WTC11 (cell line): ENCODE measurements at regions not wholly inside any gene's neighbourhood (a gene's known extent, or its start where the extent isn't known, plus 50 kb on each side); places are given as distances from the start of the nearest gene placed in this dataset.

Source experiments
- ATAC-seq: fragments of 200-7000 bp; cut with Tn5 transposase; 2 replicates; pipeline ENCODE4 v1.10.0; 2021; ENCODE audit warnings: mild to moderate bottlenecking, moderate library complexity
- CTCF ChIA-PET: fragments of 300-600 bp; sonication (Branson Sonifier 250); formaldehyde crosslinking; loops from one replicate; lab custom pipeline; 2021; ENCODE audit warnings: antibody characterized with exemption; lab: Charles Lee
- POLR2A ChIA-PET: fragments of 350-600 bp; sonication (Branson Sonifier 250); formaldehyde crosslinking; loops from one replicate; lab custom pipeline; 2021; ENCODE audit warnings: antibody characterized with exemption; lab: Charles Lee
- DNase-seq: peaks from one replicate; pipeline ENCODE4 v3.0.0; 2021; ENCODE audit warnings: low spot score
- H3K27ac Mint-ChIP-seq: 2 replicates; pipeline ENCODE4 v1.8.0; 2021; ENCODE audit warnings: mixed read lengths
- H3K27me3 Mint-ChIP-seq: 2 replicates; pipeline ENCODE4 v1.8.0; 2021; ENCODE audit warnings: low read depth, mild to moderate bottlenecking, moderate library complexity, mixed read lengths
- H3K36me3 Mint-ChIP-seq: 2 replicates; pipeline ENCODE4 v1.8.0; 2021; ENCODE audit warnings: mixed read lengths
- H3K4me1 Mint-ChIP-seq: 2 replicates; pipeline ENCODE4 v1.8.0; 2022; ENCODE audit warnings: mixed read lengths
- H3K4me3 Mint-ChIP-seq: 2 replicates; pipeline ENCODE4 v1.8.0; 2021; ENCODE audit warnings: mild to moderate bottlenecking, moderate library complexity, mixed read lengths
- H3K9me3 Mint-ChIP-seq: 2 replicates; pipeline ENCODE4 v1.8.0; 2021; ENCODE audit warnings: mixed read lengths
- AFF4 ChIP-seq: sonication (generic); formaldehyde crosslinking; IDR thresholded peaks from 2 replicates; pipeline ENCODE4 v1.8.1; 2023; ENCODE audit warnings: mild to moderate bottlenecking, missing genetic modification reagents, borderline replicate concordance
- ATF3 ChIP-seq: sonication (generic); formaldehyde crosslinking; conservative IDR thresholded peaks from 2 replicates; pipeline ENCODE4 v1.8.1; 2022; ENCODE audit warnings: mild to moderate bottlenecking, missing genetic modification reagents
- E2F5 ChIP-seq: sonication (generic); formaldehyde crosslinking; IDR thresholded peaks from 2 replicates; pipeline ENCODE4 v1.8.1; 2022; ENCODE audit warnings: mild to moderate bottlenecking, moderate library complexity, missing genetic modification reagents
- EMX1 ChIP-seq: fragments of 250-450 bp; sonication (Bioruptor Pico); IDR thresholded peaks from 2 replicates; pipeline ENCODE4 v1.8.0; 2021; ENCODE audit warnings: mild to moderate bottlenecking
- FOXP4 ChIP-seq: sonication (generic); formaldehyde crosslinking; IDR thresholded peaks from 2 replicates; pipeline ENCODE4 v1.8.0; 2022; ENCODE audit warnings: mild to moderate bottlenecking, missing genetic modification reagents
- GTF2I ChIP-seq: fragments of 250-450 bp; sonication (Bioruptor Pico); conservative IDR thresholded peaks from 2 replicates; pipeline ENCODE4 v1.4.0; 2021; ENCODE audit warnings: mild to moderate bottlenecking
- NR2C2 ChIP-seq: sonication (generic); formaldehyde crosslinking; IDR thresholded peaks from 2 replicates; pipeline ENCODE4 v1.8.0; 2022; ENCODE audit warnings: mild to moderate bottlenecking, missing genetic modification reagents
- SMAD3 ChIP-seq: sonication (generic); formaldehyde crosslinking; IDR thresholded peaks from 2 replicates; pipeline ENCODE4 v1.8.0; 2022; ENCODE audit warnings: missing genetic modification reagents, mild to moderate bottlenecking, borderline replicate concordance
- USF2 ChIP-seq: sonication (generic); formaldehyde crosslinking; IDR thresholded peaks from 2 replicates; pipeline ENCODE4 v1.8.1; 2023; ENCODE audit warnings: mild to moderate bottlenecking, missing genetic modification reagents, moderate library complexity
- ZNF121 ChIP-seq: sonication (generic); formaldehyde crosslinking; IDR thresholded peaks from 2 replicates; pipeline ENCODE4 v1.8.0; 2023; ENCODE audit warnings: missing genetic modification reagents
- ZNF263 ChIP-seq: sonication (generic); formaldehyde crosslinking; IDR thresholded peaks from 2 replicates; pipeline ENCODE4 v1.8.1; 2022; ENCODE audit warnings: low read depth, mild to moderate bottlenecking, moderate library complexity, missing genetic modification reagents
- ZNF416 ChIP-seq: fragments of 250-450 bp; sonication (Bioruptor Pico); IDR thresholded peaks from 2 replicates; pipeline ENCODE4 v1.9.0; 2021; ENCODE audit warnings: mild to moderate bottlenecking, inconsistent platforms
- ZSCAN18 ChIP-seq: fragments of 250-450 bp; sonication (Bioruptor Pico); IDR thresholded peaks from 2 replicates; pipeline ENCODE4 v2.1.2; 2022; ENCODE audit warnings: mild to moderate bottlenecking, moderate library complexity
- TF ChIP-seq, protein P1 (sequence below): sonication (generic); formaldehyde crosslinking; IDR thresholded peaks from 2 replicates; pipeline ENCODE4 v1.8.1; 2023; ENCODE audit warnings: mild to moderate bottlenecking, missing genetic modification reagents
- TF ChIP-seq, protein P2 (sequence below): sonication (generic); formaldehyde crosslinking; IDR thresholded peaks from 2 replicates; pipeline ENCODE4 v1.8.1; 2022; ENCODE audit warnings: low read depth, missing genetic modification reagents, borderline replicate concordance
- TF ChIP-seq, protein P3 (sequence below): sonication (generic); formaldehyde crosslinking; IDR thresholded peaks from 2 replicates; pipeline ENCODE4 v1.8.1; 2023; ENCODE audit warnings: mild to moderate bottlenecking, moderate library complexity, missing genetic modification reagents
- TF ChIP-seq, protein P4 (sequence below): fragments of 250-450 bp; sonication (Bioruptor Pico); IDR thresholded peaks from 2 replicates; pipeline ENCODE4 v1.8.0; 2021; ENCODE audit warnings: mild to moderate bottlenecking
- TF ChIP-seq, protein P5 (sequence below): fragments of 200-600 bp; IDR thresholded peaks from 2 replicates; pipeline ENCODE4 v1.8.0; 2022; ENCODE audit warnings: antibody characterized with exemption

- TF ChIP-seq AFF4 (CRISPR knock-in tag) (no peak), ZSCAN18 (CRISPR knock-in tag) (no peak)
Measured at GRCh38 chr6:66186756-66187155, 479.7 kb upstream of the EYS start (continued).

DNA sequence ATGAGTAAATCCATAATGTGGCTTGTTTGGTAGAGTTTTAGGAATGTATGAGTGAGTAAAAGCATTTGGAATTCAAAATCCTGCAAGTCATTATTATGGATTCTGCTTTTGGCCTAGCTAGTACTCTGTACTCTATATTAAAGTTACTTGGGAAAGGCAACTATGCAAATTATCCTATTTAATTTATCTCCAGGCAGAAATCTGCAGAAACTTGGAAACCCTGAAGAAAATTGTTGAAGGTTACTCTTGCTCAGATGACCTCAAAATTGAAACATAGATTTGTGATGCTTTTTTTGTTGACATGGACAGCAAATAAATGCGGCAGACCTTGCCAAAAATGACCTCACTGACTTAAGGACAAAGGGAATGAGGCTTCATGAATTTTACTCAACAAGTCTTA, 477.1 kb upstream of the EYS start:
- ChIA-PET POLR2A (no interaction called here), CTCF (no interaction called here)
- Mint-ChIP-seq H3K4me1 (0 out of 2 replicates have a peak, but pooled peaks cover 3% of the 10 kb centered on the region), H3K36me3 (peaks cover 17% of the 10 kb centered on the region), H3K4me3 (no peak overlapping the region), H3K27me3 (no peaks in the 10 kb centered on the region), H3K27ac (no peak overlapping the region), H3K9me3 (peaks cover 51% of the 10 kb centered on the region)
- no peak for DNase-seq
- no peak for ATAC-seq
- TF ChIP-seq GTF2I = no peak
- no peak for TF ChIP-seq ATF3
- no peak for TF ChIP-seq E2F5 (CRISPR knock-in tag)
- no peak for TF ChIP-seq ZNF263 (CRISPR knock-in tag)
- TF ChIP-seq, protein P1, sequence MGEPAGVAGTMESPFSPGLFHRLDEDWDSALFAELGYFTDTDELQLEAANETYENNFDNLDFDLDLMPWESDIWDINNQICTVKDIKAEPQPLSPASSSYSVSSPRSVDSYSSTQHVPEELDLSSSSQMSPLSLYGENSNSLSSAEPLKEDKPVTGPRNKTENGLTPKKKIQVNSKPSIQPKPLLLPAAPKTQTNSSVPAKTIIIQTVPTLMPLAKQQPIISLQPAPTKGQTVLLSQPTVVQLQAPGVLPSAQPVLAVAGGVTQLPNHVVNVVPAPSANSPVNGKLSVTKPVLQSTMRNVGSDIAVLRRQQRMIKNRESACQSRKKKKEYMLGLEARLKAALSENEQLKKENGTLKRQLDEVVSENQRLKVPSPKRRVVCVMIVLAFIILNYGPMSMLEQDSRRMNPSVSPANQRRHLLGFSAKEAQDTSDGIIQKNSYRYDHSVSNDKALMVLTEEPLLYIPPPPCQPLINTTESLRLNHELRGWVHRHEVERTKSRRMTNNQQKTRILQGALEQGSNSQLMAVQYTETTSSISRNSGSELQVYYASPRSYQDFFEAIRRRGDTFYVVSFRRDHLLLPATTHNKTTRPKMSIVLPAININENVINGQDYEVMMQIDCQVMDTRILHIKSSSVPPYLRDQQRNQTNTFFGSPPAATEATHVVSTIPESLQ (CRISPR knock-in tag) = no peak
- TF ChIP-seq, protein P2, sequence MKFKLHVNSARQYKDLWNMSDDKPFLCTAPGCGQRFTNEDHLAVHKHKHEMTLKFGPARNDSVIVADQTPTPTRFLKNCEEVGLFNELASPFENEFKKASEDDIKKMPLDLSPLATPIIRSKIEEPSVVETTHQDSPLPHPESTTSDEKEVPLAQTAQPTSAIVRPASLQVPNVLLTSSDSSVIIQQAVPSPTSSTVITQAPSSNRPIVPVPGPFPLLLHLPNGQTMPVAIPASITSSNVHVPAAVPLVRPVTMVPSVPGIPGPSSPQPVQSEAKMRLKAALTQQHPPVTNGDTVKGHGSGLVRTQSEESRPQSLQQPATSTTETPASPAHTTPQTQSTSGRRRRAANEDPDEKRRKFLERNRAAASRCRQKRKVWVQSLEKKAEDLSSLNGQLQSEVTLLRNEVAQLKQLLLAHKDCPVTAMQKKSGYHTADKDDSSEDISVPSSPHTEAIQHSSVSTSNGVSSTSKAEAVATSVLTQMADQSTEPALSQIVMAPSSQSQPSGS (CRISPR knock-in tag) = no peak
- TF ChIP-seq, protein P3, sequence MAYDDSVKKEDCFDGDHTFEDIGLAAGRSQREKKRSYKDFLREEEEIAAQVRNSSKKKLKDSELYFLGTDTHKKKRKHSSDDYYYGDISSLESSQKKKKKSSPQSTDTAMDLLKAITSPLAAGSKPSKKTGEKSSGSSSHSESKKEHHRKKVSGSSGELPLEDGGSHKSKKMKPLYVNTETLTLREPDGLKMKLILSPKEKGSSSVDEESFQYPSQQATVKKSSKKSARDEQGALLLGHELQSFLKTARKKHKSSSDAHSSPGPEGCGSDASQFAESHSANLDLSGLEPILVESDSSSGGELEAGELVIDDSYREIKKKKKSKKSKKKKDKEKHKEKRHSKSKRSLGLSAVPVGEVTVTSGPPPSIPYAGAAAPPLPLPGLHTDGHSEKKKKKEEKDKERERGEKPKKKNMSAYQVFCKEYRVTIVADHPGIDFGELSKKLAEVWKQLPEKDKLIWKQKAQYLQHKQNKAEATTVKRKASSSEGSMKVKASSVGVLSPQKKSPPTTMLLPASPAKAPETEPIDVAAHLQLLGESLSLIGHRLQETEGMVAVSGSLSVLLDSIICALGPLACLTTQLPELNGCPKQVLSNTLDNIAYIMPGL (CRISPR knock-in tag) = no peak
- TF ChIP-seq ZNF416 = no peak
- no peak for TF ChIP-seq SMAD3 (CRISPR knock-in tag)
- TF ChIP-seq EMX1 (CRISPR knock-in tag) = no peak
- no peak for TF ChIP-seq ZNF121 (CRISPR knock-in tag)
- TF ChIP-seq, protein P4, sequence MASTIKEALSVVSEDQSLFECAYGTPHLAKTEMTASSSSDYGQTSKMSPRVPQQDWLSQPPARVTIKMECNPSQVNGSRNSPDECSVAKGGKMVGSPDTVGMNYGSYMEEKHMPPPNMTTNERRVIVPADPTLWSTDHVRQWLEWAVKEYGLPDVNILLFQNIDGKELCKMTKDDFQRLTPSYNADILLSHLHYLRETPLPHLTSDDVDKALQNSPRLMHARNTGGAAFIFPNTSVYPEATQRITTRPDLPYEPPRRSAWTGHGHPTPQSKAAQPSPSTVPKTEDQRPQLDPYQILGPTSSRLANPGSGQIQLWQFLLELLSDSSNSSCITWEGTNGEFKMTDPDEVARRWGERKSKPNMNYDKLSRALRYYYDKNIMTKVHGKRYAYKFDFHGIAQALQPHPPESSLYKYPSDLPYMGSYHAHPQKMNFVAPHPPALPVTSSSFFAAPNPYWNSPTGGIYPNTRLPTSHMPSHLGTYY (CRISPR knock-in tag) = no peak
- no peak for TF ChIP-seq USF2
- TF ChIP-seq FOXP4 (CRISPR knock-in tag) = no peak
- no peak for TF ChIP-seq NR2C2 (CRISPR knock-in tag)
- TF ChIP-seq, protein P5, sequence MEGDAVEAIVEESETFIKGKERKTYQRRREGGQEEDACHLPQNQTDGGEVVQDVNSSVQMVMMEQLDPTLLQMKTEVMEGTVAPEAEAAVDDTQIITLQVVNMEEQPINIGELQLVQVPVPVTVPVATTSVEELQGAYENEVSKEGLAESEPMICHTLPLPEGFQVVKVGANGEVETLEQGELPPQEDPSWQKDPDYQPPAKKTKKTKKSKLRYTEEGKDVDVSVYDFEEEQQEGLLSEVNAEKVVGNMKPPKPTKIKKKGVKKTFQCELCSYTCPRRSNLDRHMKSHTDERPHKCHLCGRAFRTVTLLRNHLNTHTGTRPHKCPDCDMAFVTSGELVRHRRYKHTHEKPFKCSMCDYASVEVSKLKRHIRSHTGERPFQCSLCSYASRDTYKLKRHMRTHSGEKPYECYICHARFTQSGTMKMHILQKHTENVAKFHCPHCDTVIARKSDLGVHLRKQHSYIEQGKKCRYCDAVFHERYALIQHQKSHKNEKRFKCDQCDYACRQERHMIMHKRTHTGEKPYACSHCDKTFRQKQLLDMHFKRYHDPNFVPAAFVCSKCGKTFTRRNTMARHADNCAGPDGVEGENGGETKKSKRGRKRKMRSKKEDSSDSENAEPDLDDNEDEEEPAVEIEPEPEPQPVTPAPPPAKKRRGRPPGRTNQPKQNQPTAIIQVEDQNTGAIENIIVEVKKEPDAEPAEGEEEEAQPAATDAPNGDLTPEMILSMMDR = no peak
